Stomach smooth muscle (tissue), 2 donors: ENCODE measurements at regions not wholly inside any gene's neighbourhood (a gene's known extent, or its start where the extent isn't known, plus 50 kb on each side); places are given as distances from the start of the nearest gene placed in this dataset.

Experiments
- H3K27ac ChIP-seq: one replicate; pipeline ENCODE4 v1.7.0; 2013; ENCODE audit warnings: mild to moderate bottlenecking, low read length, inconsistent platforms
- H3K27me3 ChIP-seq, 2 donors: one replicate each; pipeline ENCODE4 v1.7.0; 2013; ENCODE audit warnings: low read length in 2 of 2; ENCODE audit not compliant: insufficient read depth in 2 of 2, control insufficient read depth in 1 of 2
- H3K36me3 ChIP-seq, 2 donors: one replicate each; pipeline ENCODE4 v1.7.0; 2013; ENCODE audit warnings: low read length in 2 of 2; ENCODE audit not compliant: control insufficient read depth in 2 of 2, insufficient read depth in 2 of 2
- H3K4me1 ChIP-seq: one replicate; pipeline ENCODE4 v1.7.0; 2013; ENCODE audit warnings: low read length; ENCODE audit not compliant: control insufficient read depth, insufficient read depth
- H3K4me3 ChIP-seq, 2 donors: one replicate each; pipeline ENCODE4 v1.7.0; 2013; ENCODE audit warnings: low read length in 2 of 2
- H3K9ac ChIP-seq, 2 donors: one replicate each; pipeline ENCODE4 v1.7.0; 2013; ENCODE audit warnings: low read length in 2 of 2, mild to moderate bottlenecking in 1 of 2
- H3K9me3 ChIP-seq, 2 donors: one replicate each; pipeline ENCODE4 v1.7.0; 2013; ENCODE audit warnings: low read length in 2 of 2; ENCODE audit not compliant: control insufficient read depth in 2 of 2
- donor health status: healthy.
- donor health status: Pancreatic carcinoma.

GRCh38 chr11:122037911-122038310 lies 78.1 kb downstream of the BLID start:
- Histone ChIP-seq H3K27ac (no peak overlapping the region), H3K36me3 (no peaks in the 10 kb centered on the region), H3K4me1 (no peaks in the 10 kb centered on the region), H3K27me3 (no peaks in the 10 kb centered on the region), H3K9ac (no peak overlapping the region), H3K4me3 (no peak overlapping the region), H3K9me3 (no peaks in the 10 kb centered on the region)

GRCh38 chr11:122036493-122036892 lies 79.5 kb downstream of the BLID start:
- Histone ChIP-seq H3K9ac (no peak overlapping the region), H3K9me3 (no peaks in the 10 kb centered on the region), H3K4me1 (no peaks in the 10 kb centered on the region), H3K27me3 (no peaks in the 10 kb centered on the region), H3K36me3 (no peaks in the 10 kb centered on the region), H3K27ac (no peak overlapping the region), H3K4me3 (no peak overlapping the region)

GRCh38 chr11:122036018-122036417 lies 80.0 kb downstream of the BLID start:
- H3K9me3 ChIP-seq, result no peaks in the 10 kb centered on the region
- H3K27ac ChIP-seq, result no peak overlapping the region
- no peaks in the 10 kb centered on the region for H3K36me3 ChIP-seq
- H3K27me3 ChIP-seq, result no peaks in the 10 kb centered on the region
- no peak overlapping the region for H3K9ac ChIP-seq
- no peaks in the 10 kb centered on the region for H3K4me1 ChIP-seq
- no peak overlapping the region for H3K4me3 ChIP-seq

- Histone ChIP-seq H3K9ac (no peak overlapping the region), H3K36me3 (no peaks in the 10 kb centered on the region), H3K27me3 (no peaks in the 10 kb centered on the region), H3K4me1 (no peaks in the 10 kb centered on the region), H3K4me3 (no peak overlapping the region), H3K9me3 (peaks cover 0 to 4% of the 10 kb centered on the region in 2 donors), H3K27ac (no peak overlapping the region)
Observed at GRCh38 chr11:122033631-122034030, 82.4 kb downstream of the BLID start.

- Histone ChIP-seq H3K4me1 (no peaks in the 10 kb centered on the region), H3K9ac (no peak overlapping the region), H3K9me3 (peaks cover 0 to 4% of the 10 kb centered on the region in 2 donors), H3K4me3 (no peak overlapping the region), H3K27me3 (no peaks in the 10 kb centered on the region), H3K36me3 (peaks cover 0 to 3% of the 10 kb centered on the region in 2 donors), H3K27ac (no peak overlapping the region)
Observed at GRCh38 chr11:122033193-122033592, 82.8 kb downstream of the BLID start.

- Histone ChIP-seq H3K27ac (no peak overlapping the region), H3K36me3 (peaks cover 0 to 3% of the 10 kb centered on the region in 2 donors), H3K4me1 (no peaks in the 10 kb centered on the region), H3K27me3 (no peaks in the 10 kb centered on the region), H3K9me3 (peaks cover 0 to 4% of the 10 kb centered on the region in 2 donors), H3K9ac (no peak overlapping the region), H3K4me3 (no peak overlapping the region)
Observed at GRCh38 chr11:122032317-122032716, 83.7 kb downstream of the BLID start.

- Histone ChIP-seq H3K27ac (no peak overlapping the region), H3K4me1 (no peaks in the 10 kb centered on the region), H3K36me3 (peaks cover 0 to 3% of the 10 kb centered on the region in 2 donors)
Observed at GRCh38 chr11:122031813-122032212, 84.2 kb downstream of the BLID start.

GRCh38 chr11:122030286-122030685 lies 85.7 kb downstream of the BLID start:
- no peak overlapping the region for H3K27ac ChIP-seq
- H3K4me1 ChIP-seq, result no peaks in the 10 kb centered on the region
- no peak overlapping the region for H3K4me3 ChIP-seq
- peaks cover 0 to 4% of the 10 kb centered on the region in 2 donors for H3K9me3 ChIP-seq
- H3K27me3 ChIP-seq, result no peaks in the 10 kb centered on the region
- no peak overlapping the region for H3K9ac ChIP-seq
- H3K36me3 ChIP-seq, result peaks cover 0 to 3% of the 10 kb centered on the region in 2 donors

More at GRCh38 chr11:122031813-122032212, 84.2 kb downstream of the BLID start:
- Histone ChIP-seq H3K27me3 (no peaks in the 10 kb centered on the region), H3K4me3 (no peak overlapping the region), H3K9me3 (peaks cover 0 to 4% of the 10 kb centered on the region in 2 donors), H3K9ac (no peak overlapping the region)

GRCh38 chr11:122028545-122028944 lies 87.5 kb downstream of the BLID start:
- Histone ChIP-seq H3K4me1 (no peaks in the 10 kb centered on the region), H3K36me3 (peaks cover 0 to 3% of the 10 kb centered on the region in 2 donors), H3K9ac (no peak overlapping the region), H3K9me3 (peaks cover 0 to 4% of the 10 kb centered on the region in 2 donors), H3K27ac (no peak overlapping the region), H3K4me3 (no peak overlapping the region), H3K27me3 (no peaks in the 10 kb centered on the region)

- no peaks in the 10 kb centered on the region for H3K27me3 ChIP-seq
- H3K9me3 ChIP-seq, result peaks cover 0 to 4% of the 10 kb centered on the region in 2 donors
- no peak overlapping the region for H3K9ac ChIP-seq
- H3K36me3 ChIP-seq, result peaks cover 0 to 3% of the 10 kb centered on the region in 2 donors
- H3K4me3 ChIP-seq, result no peak overlapping the region
- H3K4me1 ChIP-seq, result no peaks in the 10 kb centered on the region
- no peak overlapping the region for H3K27ac ChIP-seq
Observed at GRCh38 chr11:122028036-122028435, 88.0 kb downstream of the BLID start.

- H3K9me3 ChIP-seq, result peaks cover 0 to 4% of the 10 kb centered on the region in 2 donors
- H3K9ac ChIP-seq, result no peak overlapping the region
- no peaks in the 10 kb centered on the region for H3K27me3 ChIP-seq
- H3K4me3 ChIP-seq, result no peak overlapping the region
- H3K4me1 ChIP-seq, result no peaks in the 10 kb centered on the region
- H3K27ac ChIP-seq, result no peak overlapping the region
- peaks cover 0 to 3% of the 10 kb centered on the region in 2 donors for H3K36me3 ChIP-seq
Observed at GRCh38 chr11:122025757-122026156, 90.3 kb downstream of the BLID start.
